Ishikawa (cell line): ENCODE measurements at regions not wholly inside any gene's neighbourhood (a gene's known extent, or its start where the extent isn't known, plus 50 kb on each side); places are given as distances from the start of the nearest gene placed in this dataset.

Experiments
- CEBPB ChIP-seq: IDR thresholded peaks from 2 replicates; pipeline ENCODE4 v1.6.1; 2012
- CREB1 ChIP-seq: IDR thresholded peaks from 2 replicates; pipeline ENCODE4 v1.6.1; 2012; ENCODE audit warnings: low read depth
- EGR1 ChIP-seq: IDR thresholded peaks from 2 replicates; pipeline ENCODE4 v1.6.1; 2012
- EP300 ChIP-seq: IDR thresholded peaks from 2 replicates; pipeline ENCODE4 v1.6.1; 2012; ENCODE audit warnings: borderline replicate concordance
- FOXM1 ChIP-seq: IDR thresholded peaks from 2 replicates; pipeline ENCODE4 v1.6.1; 2012; ENCODE audit warnings: low read depth, borderline replicate concordance
- MAX ChIP-seq: IDR thresholded peaks from 2 replicates; pipeline ENCODE4 v1.6.1; 2012
- NFIC ChIP-seq: IDR thresholded peaks from 2 replicates; pipeline ENCODE4 v1.6.1; 2012
- RAD21 ChIP-seq: IDR thresholded peaks from 2 replicates; pipeline ENCODE4 v1.6.1; 2012; ENCODE audit warnings: low read depth
- TAF1 ChIP-seq: IDR thresholded peaks from 2 replicates; pipeline ENCODE4 v1.6.1; 2012; ENCODE audit warnings: low read depth, mild to moderate bottlenecking
- TCF12 ChIP-seq: IDR thresholded peaks from 2 replicates; pipeline ENCODE4 v1.6.1; 2012; ENCODE audit warnings: low read depth
- TEAD4 ChIP-seq: IDR thresholded peaks from 2 replicates; pipeline ENCODE4 v1.6.1; 2012
- YY1 ChIP-seq: IDR thresholded peaks from 2 replicates; pipeline ENCODE4 v1.6.1; 2012; ENCODE audit warnings: low read depth
- TF ChIP-seq, protein P1 (sequence below): IDR thresholded peaks from 2 replicates; pipeline ENCODE4 v1.6.1; 2012; ENCODE audit warnings: low read depth, mild to moderate bottlenecking
- TF ChIP-seq, protein P2 (sequence below): IDR thresholded peaks from 2 replicates; pipeline ENCODE4 v1.6.1; 2012

DNA sequence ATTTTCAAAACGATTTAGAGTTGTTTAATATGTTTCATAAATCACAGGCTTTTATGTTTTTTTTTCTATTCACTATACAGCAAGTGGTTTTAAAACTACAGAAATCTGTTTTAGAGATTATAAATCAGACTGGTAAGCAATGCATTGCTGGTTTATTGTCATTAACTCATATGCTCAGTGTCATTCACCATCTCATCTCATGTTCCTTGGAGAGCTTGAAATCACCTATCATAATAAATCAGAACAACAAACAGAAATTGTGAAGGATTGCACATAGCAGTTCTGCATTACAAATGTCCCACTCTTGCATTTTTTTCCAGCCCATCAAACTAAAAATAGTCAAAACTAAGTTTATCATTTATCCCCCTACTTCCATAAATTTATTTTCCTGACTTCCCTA, 470.8 kb downstream of the FSCB start:
- TF ChIP-seq EP300, result no peak
- no peak for TF ChIP-seq YY1
- no peak for TF ChIP-seq MAX
- TF ChIP-seq EGR1, result no peak
- no peak for TF ChIP-seq TAF1
- no peak for TF ChIP-seq CEBPB
- TF ChIP-seq TEAD4, result no peak
- TF ChIP-seq NFIC, result no peak
- TF ChIP-seq FOXM1, result no peak
- TF ChIP-seq TCF12, result no peak
- TF ChIP-seq RAD21, result no peak
- TF ChIP-seq, protein P1, sequence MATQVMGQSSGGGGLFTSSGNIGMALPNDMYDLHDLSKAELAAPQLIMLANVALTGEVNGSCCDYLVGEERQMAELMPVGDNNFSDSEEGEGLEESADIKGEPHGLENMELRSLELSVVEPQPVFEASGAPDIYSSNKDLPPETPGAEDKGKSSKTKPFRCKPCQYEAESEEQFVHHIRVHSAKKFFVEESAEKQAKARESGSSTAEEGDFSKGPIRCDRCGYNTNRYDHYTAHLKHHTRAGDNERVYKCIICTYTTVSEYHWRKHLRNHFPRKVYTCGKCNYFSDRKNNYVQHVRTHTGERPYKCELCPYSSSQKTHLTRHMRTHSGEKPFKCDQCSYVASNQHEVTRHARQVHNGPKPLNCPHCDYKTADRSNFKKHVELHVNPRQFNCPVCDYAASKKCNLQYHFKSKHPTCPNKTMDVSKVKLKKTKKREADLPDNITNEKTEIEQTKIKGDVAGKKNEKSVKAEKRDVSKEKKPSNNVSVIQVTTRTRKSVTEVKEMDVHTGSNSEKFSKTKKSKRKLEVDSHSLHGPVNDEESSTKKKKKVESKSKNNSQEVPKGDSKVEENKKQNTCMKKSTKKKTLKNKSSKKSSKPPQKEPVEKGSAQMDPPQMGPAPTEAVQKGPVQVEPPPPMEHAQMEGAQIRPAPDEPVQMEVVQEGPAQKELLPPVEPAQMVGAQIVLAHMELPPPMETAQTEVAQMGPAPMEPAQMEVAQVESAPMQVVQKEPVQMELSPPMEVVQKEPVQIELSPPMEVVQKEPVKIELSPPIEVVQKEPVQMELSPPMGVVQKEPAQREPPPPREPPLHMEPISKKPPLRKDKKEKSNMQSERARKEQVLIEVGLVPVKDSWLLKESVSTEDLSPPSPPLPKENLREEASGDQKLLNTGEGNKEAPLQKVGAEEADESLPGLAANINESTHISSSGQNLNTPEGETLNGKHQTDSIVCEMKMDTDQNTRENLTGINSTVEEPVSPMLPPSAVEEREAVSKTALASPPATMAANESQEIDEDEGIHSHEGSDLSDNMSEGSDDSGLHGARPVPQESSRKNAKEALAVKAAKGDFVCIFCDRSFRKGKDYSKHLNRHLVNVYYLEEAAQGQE, result no peak
- TF ChIP-seq, protein P2, sequence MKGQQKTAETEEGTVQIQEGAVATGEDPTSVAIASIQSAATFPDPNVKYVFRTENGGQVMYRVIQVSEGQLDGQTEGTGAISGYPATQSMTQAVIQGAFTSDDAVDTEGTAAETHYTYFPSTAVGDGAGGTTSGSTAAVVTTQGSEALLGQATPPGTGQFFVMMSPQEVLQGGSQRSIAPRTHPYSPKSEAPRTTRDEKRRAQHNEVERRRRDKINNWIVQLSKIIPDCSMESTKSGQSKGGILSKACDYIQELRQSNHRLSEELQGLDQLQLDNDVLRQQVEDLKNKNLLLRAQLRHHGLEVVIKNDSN, result no peak
- no peak for TF ChIP-seq CREB1
